SU-DHL-6 (cell line): ENCODE measurements at regions not wholly inside any gene's neighbourhood (a gene's known extent, or its start where the extent isn't known, plus 50 kb on each side); places are given as distances from the start of the nearest gene placed in this dataset.
"Not testable (repeated sequence)": the region's sequence is repeated elsewhere in the genome, so short reads cannot be mapped to it uniquely, and the experiment has no call there.

Experiments used
- H2AFZ ChIP-seq: fragments of 200-600 bp; sonication (generic); 2 replicates; pipeline ENCODE4 v1.6.1; 2014; ENCODE audit warnings: low read depth, mild to moderate bottlenecking, moderate library complexity, mixed read lengths, antibody characterized with exemption, low read length; ENCODE audit not compliant: severe bottlenecking
- H3F3A ChIP-seq: fragments of 200-600 bp; shearing (Covaris generic); 2 replicates; pipeline ENCODE4 v1.6.0; 2016; ENCODE audit warnings: antibody characterized with exemption, mild to moderate bottlenecking; ENCODE audit not compliant: insufficient read depth
- H3K27ac ChIP-seq: fragments of 200-600 bp; sonication (generic); 2 replicates; pipeline ENCODE4 v1.5.1; 2016; ENCODE audit warnings: low read depth, mild to moderate bottlenecking, low read length, moderate library complexity, mixed read lengths
- H3K27me3 ChIP-seq: fragments of 200-600 bp; sonication (generic), shearing (Covaris generic); 2 replicates; pipeline ENCODE4 v1.6.0; 2014; ENCODE audit warnings: mild to moderate bottlenecking, low read length
- H3K36me3 ChIP-seq: fragments of 200-600 bp; sonication (generic); 2 replicates; pipeline ENCODE4 v1.6.1; 2014; ENCODE audit warnings: mild to moderate bottlenecking, low read length, mixed read lengths
- H3K4me2 ChIP-seq: fragments of 300-600, 200-600 bp; shearing (Covaris generic), sonication (generic); 2 replicates; pipeline ENCODE4 v1.6.0; 2014; ENCODE audit warnings: low read length, low read depth, mild to moderate bottlenecking; ENCODE audit not compliant: poor library complexity, severe bottlenecking
- H3K4me3 ChIP-seq: fragments of 200-600 bp; sonication (generic); 2 replicates; pipeline ENCODE4 v1.5.1; 2014; ENCODE audit warnings: antibody characterized with exemption, low read length, mild to moderate bottlenecking, mixed read lengths; ENCODE audit not compliant: insufficient read depth, poor library complexity, severe bottlenecking
- H3K79me2 ChIP-seq: fragments of 200-600 bp; sonication (generic); 2 replicates; pipeline ENCODE4 v1.6.1; 2014; ENCODE audit warnings: mild to moderate bottlenecking, low read length, moderate library complexity; ENCODE audit not compliant: insufficient read depth
- H3K9ac ChIP-seq: fragments of 200-600 bp; sonication (generic); 2 replicates; pipeline ENCODE4 v1.7.0; 2014; ENCODE audit warnings: mild to moderate bottlenecking, low read length
- H3K9me2 ChIP-seq: fragments of 200-600 bp; sonication (generic); replicated peaks from 2 replicates; pipeline ENCODE4 v1.6.1; 2014; ENCODE audit warnings: low read length; ENCODE audit not compliant: insufficient read depth
- H3K9me3 ChIP-seq: fragments of 200-600 bp; sonication (generic); 2 replicates; pipeline ENCODE4 v1.6.1; 2014; ENCODE audit warnings: low read length, mixed read lengths; ENCODE audit not compliant: insufficient read depth
- H4K20me1 ChIP-seq: fragments of 200-600 bp; sonication (generic); 2 replicates; pipeline ENCODE4 v1.6.1; 2014; ENCODE audit warnings: low read depth, mild to moderate bottlenecking, antibody characterized with exemption, low read length, moderate library complexity, mixed read lengths
- CTCF ChIP-seq: fragments of 200-600 bp; sonication (generic); IDR thresholded peaks from one replicate; pipeline ENCODE4 v1.5.1; 2017; ENCODE audit warnings: antibody characterized with exemption, mild to moderate bottlenecking, low read length, moderate library complexity; ENCODE audit not compliant: insufficient read depth, poor library complexity, severe bottlenecking
- EZH2phosphoT487 ChIP-seq: fragments of 200-600 bp; sonication (generic), shearing (Covaris generic); conservative IDR thresholded peaks from 2 replicates; pipeline ENCODE4 v1.6.1; 2018; ENCODE audit warnings: mild to moderate bottlenecking, antibody characterized with exemption, low read length, moderate library complexity, mixed read lengths

- H3K4me3 ChIP-seq, result no peak overlapping the region
- no peak overlapping the region for H3K4me2 ChIP-seq
- no peaks in the 10 kb centered on the region for H3K9me3 ChIP-seq
- no peak for TF ChIP-seq CTCF
- TF ChIP-seq EZH2phosphoT487, result no peak
- no peaks in the 10 kb centered on the region for H3K27me3 ChIP-seq
- no peak overlapping the region for H2AFZ ChIP-seq
- no peaks in the 10 kb centered on the region for H3K9me2 ChIP-seq
- H3K27ac ChIP-seq, result no peak overlapping the region
- H3F3A ChIP-seq, result no peaks in the 10 kb centered on the region; the same call in 1 of the 2 replicates
- no peaks in the 10 kb centered on the region; the same call in 1 of the 2 replicates for H3K36me3 ChIP-seq
- no peaks in the 10 kb centered on the region for H3K79me2 ChIP-seq
- H3K9ac ChIP-seq, result no peak overlapping the region
- H4K20me1 ChIP-seq, result no peaks in the 10 kb centered on the region
Measured at GRCh38 chr3:164794099-164794498, 284.2 kb downstream of the SI start.

GRCh38 chr3:164791263-164791662 is 287.0 kb downstream of the SI start:
- H3K9ac ChIP-seq, result no peak overlapping the region
- H3K4me3 ChIP-seq, result no peak overlapping the region
- peak overlapping the region; percentile 45 for H2AFZ ChIP-seq
- no peaks in the 10 kb centered on the region for H3K79me2 ChIP-seq
- H3F3A ChIP-seq, result no peaks in the 10 kb centered on the region; the same call in 1 of the 2 replicates
- H3K9me3 ChIP-seq, result no peaks in the 10 kb centered on the region
- H3K4me2 ChIP-seq, result no peak overlapping the region
- no peak for TF ChIP-seq EZH2phosphoT487
- no peak for TF ChIP-seq CTCF
- no peaks in the 10 kb centered on the region for H4K20me1 ChIP-seq
- H3K9me2 ChIP-seq, result no peaks in the 10 kb centered on the region
- H3K27me3 ChIP-seq, result no peaks in the 10 kb centered on the region
- no peaks in the 10 kb centered on the region; the same call in 1 of the 2 replicates for H3K36me3 ChIP-seq
- H3K27ac ChIP-seq, result no peak overlapping the region

GRCh38 chr3:164784407-164784806 is 293.9 kb downstream of the SI start:
- not testable (repeated sequence) for H3K9me3 ChIP-seq, H4K20me1 ChIP-seq, H3K36me3 ChIP-seq, H3K4me2 ChIP-seq, H3K27me3 ChIP-seq, H3K4me3 ChIP-seq, H3F3A ChIP-seq, H3K79me2 ChIP-seq, H3K27ac ChIP-seq, H3K9me2 ChIP-seq, H2AFZ ChIP-seq, H3K9ac ChIP-seq

GRCh38 chr3:164781755-164782154 is 296.5 kb downstream of the SI start:
- no peaks in the 10 kb centered on the region for H3F3A ChIP-seq
- no peak overlapping the region for H3K27ac ChIP-seq
- H3K9ac ChIP-seq, result no peak overlapping the region
- H4K20me1 ChIP-seq, result no peaks in the 10 kb centered on the region
- H3K4me2 ChIP-seq, result peak overlapping the region; percentile 27
- H3K9me3 ChIP-seq, result no peaks in the 10 kb centered on the region
- H2AFZ ChIP-seq, result peak overlapping the region; percentile 80
- no peaks in the 10 kb centered on the region for H3K79me2 ChIP-seq
- H3K9me2 ChIP-seq, result no peaks in the 10 kb centered on the region
- H3K4me3 ChIP-seq, result no peak overlapping the region
- no peak for TF ChIP-seq CTCF
- no peak for TF ChIP-seq EZH2phosphoT487
- no peaks in the 10 kb centered on the region for H3K36me3 ChIP-seq
- H3K27me3 ChIP-seq, result no peaks in the 10 kb centered on the region
